H1 (cell line): ENCODE measurements at regions not wholly inside any gene's neighbourhood (a gene's known extent, or its start where the extent isn't known, plus 50 kb on each side); places are given as distances from the start of the nearest gene placed in this dataset.

ENCODE experiments used
- CTCF ChIA-PET: fragments of 300-600 bp; sonication (Branson Sonifier 250); formaldehyde crosslinking; loops from one replicate; lab custom pipeline; 2021; ENCODE audit not compliant: partially characterized antibody; lab: Charles Lee
- POLR2A ChIA-PET: fragments of 300-600 bp; sonication (Branson Sonifier 250); formaldehyde crosslinking; loops from one replicate; lab custom pipeline; 2021; ENCODE audit warnings: inconsistent platforms; ENCODE audit not compliant: partially characterized antibody; lab: Charles Lee
- DNase-seq, 2 experiments: peaks; one replicate each; pipeline versions ENCODE4 v3.0.0 to v3.0.0-alpha.2; 2010 to 2022; ENCODE audit warnings: low spot score in 2 of 2, low read depth in 1 of 2, mixed read lengths in 1 of 2
- FAIRE-seq: peaks from 2 replicates; lab custom pipeline; 2011; peaks lifted over from hg19 to GRCh38; lab: Jason Lieb, UNC
- H2AFZ ChIP-seq: 2 replicates; pipeline ENCODE4 v1.8.1; 2012; ENCODE audit warnings: low read length, inconsistent platforms
- H2AK5ac ChIP-seq: 2 replicates; pipeline ENCODE4 v1.6.1; 2013; ENCODE audit warnings: low read depth, low read length
- H2BK120ac ChIP-seq: replicated peaks from 2 replicates; pipeline ENCODE3; 2013; ENCODE audit warnings: low read depth, low read length, inconsistent platforms
- H2BK12ac ChIP-seq: 2 replicates; pipeline ENCODE4 v1.6.1; 2013; ENCODE audit warnings: low read depth, low read length
- H2BK15ac ChIP-seq: 2 replicates; pipeline ENCODE4 v1.6.1; 2013; ENCODE audit warnings: low read length
- H2BK20ac ChIP-seq: 2 replicates; pipeline ENCODE4 v1.6.1; 2013; ENCODE audit warnings: low read length
- H2BK5ac ChIP-seq: 2 replicates; pipeline ENCODE4 v1.6.1; 2013; ENCODE audit warnings: low read depth, low read length
- H3K14ac ChIP-seq: 2 replicates; pipeline ENCODE4 v1.6.1; 2013; ENCODE audit warnings: inconsistent platforms; ENCODE audit not compliant: insufficient read length
- H3K18ac ChIP-seq: 2 replicates; pipeline ENCODE4 v1.6.1; 2013; ENCODE audit warnings: low read length; ENCODE audit errors: extremely low read depth
- H3K23ac ChIP-seq: 2 replicates; pipeline ENCODE4 v1.6.1; 2013; ENCODE audit warnings: inconsistent platforms; ENCODE audit not compliant: insufficient read length
- H3K23me2 ChIP-seq: 2 replicates; pipeline ENCODE4 v1.6.1; 2013; ENCODE audit warnings: low read depth, low read length
- H3K27ac ChIP-seq: 2 replicates; pipeline ENCODE4 v1.6.1; 2011; ENCODE audit warnings: low read depth, low read length, inconsistent platforms
- H3K27me3 ChIP-seq, 4 experiments: replicated peaks in 1 of 4; 1 replicate in 1 of 4; 2 replicates in 3 of 4; pipeline versions ENCODE4 v1.6.1 to v1.8.1; 2011 to 2013; ENCODE audit warnings: low read length in 3 of 4, mild to moderate bottlenecking in 3 of 4, inconsistent platforms in 2 of 4, mixed read lengths in 2 of 4, moderate library complexity in 1 of 4; ENCODE audit not compliant: control insufficient read depth in 3 of 4, insufficient read depth in 3 of 4; ENCODE audit errors: extremely low read depth in 1 of 4
- H3K36me3 ChIP-seq, 4 experiments: 2 replicates each; pipeline versions ENCODE4 v1.6.1 to v1.8.1; 2011 to 2013; ENCODE audit warnings: mild to moderate bottlenecking in 4 of 4, low read length in 3 of 4, moderate library complexity in 2 of 4, control low read depth in 1 of 4, inconsistent platforms in 1 of 4; ENCODE audit not compliant: insufficient read depth in 4 of 4, control insufficient read depth in 2 of 4
- H3K4ac ChIP-seq: replicated peaks from 2 replicates; pipeline ENCODE3; 2013; ENCODE audit warnings: low read length, low read depth, mixed read lengths, inconsistent platforms; ENCODE audit not compliant: insufficient read length
- H3K4me1 ChIP-seq, 4 experiments: replicated peaks in 1 of 4; 1 replicate in 1 of 4; 2 replicates in 3 of 4; pipeline versions ENCODE4 v1.6.1 to v1.8.1; 2011 to 2013; ENCODE audit warnings: low read length in 3 of 4, inconsistent platforms in 2 of 4, mixed read lengths in 1 of 4; ENCODE audit not compliant: insufficient read depth in 4 of 4, control insufficient read depth in 3 of 4
- H3K4me2 ChIP-seq, 2 experiments: 2 replicates each; pipeline versions ENCODE4 v1.6.1 to v1.8.1; 2011 to 2013; ENCODE audit warnings: low read depth in 2 of 2, low read length in 2 of 2, control low read depth in 1 of 2, inconsistent platforms in 1 of 2, mild to moderate bottlenecking in 1 of 2; ENCODE audit not compliant: insufficient read depth in 1 of 2
- H3K4me3 ChIP-seq, 4 experiments: fragments of 200-600, 300-600 bp in 1 of 4; sonication (generic), shearing (Covaris generic), sonication (Bioruptor Twin) in 1 of 4; 2 replicates each; pipeline versions ENCODE4 v1.5.1 to v1.8.1; 2011 to 2016; ENCODE audit warnings: low read length in 4 of 4, low read depth in 3 of 4, control low read depth in 2 of 4, inconsistent platforms in 2 of 4, mild to moderate bottlenecking in 2 of 4, mixed read lengths in 1 of 4, moderate library complexity in 1 of 4; ENCODE audit not compliant: insufficient read depth in 2 of 4; ENCODE audit errors: extremely low read depth in 1 of 4
- H3K56ac ChIP-seq: replicated peaks from 2 replicates; pipeline ENCODE3; 2013; ENCODE audit warnings: low read depth, mild to moderate bottlenecking, mixed read lengths, low read length, inconsistent platforms; ENCODE audit not compliant: insufficient read length
- H3K79me1 ChIP-seq: 2 replicates; pipeline ENCODE4 v1.6.1; 2013; ENCODE audit warnings: low read depth, low read length, control low read depth
- H3K79me2 ChIP-seq, 2 experiments: 2 replicates each; pipeline versions ENCODE4 v1.6.1 to v1.8.1; 2012 to 2013; ENCODE audit warnings: low read length in 2 of 2, mild to moderate bottlenecking in 2 of 2, inconsistent platforms in 1 of 2; ENCODE audit not compliant: insufficient read depth in 2 of 2, control insufficient read depth in 1 of 2
- H3K9ac ChIP-seq, 4 experiments: replicated peaks in 1 of 4; 1 replicate in 1 of 4; 2 replicates in 3 of 4; pipeline versions ENCODE4 v1.6.1 to v1.8.1; 2011 to 2013; ENCODE audit warnings: low read depth in 3 of 4, low read length in 3 of 4, control low read depth in 2 of 4, mild to moderate bottlenecking in 2 of 4, moderate library complexity in 2 of 4, inconsistent platforms in 1 of 4; ENCODE audit errors: extremely low read depth in 1 of 4
- H3K9me3 ChIP-seq, 2 experiments: 2 replicates each; pipeline versions ENCODE4 v1.6.1 to v1.8.1; 2012 to 2013; ENCODE audit warnings: mild to moderate bottlenecking in 2 of 2, moderate library complexity in 2 of 2, control low read depth in 1 of 2, inconsistent platforms in 1 of 2, low read depth in 1 of 2, low read length in 1 of 2, mixed read lengths in 1 of 2; ENCODE audit not compliant: insufficient read depth in 2 of 2
- H4K20me1 ChIP-seq, 2 experiments: replicated peaks in 1 of 2; 2 replicates each; pipeline versions ENCODE3 to v1.8.1; 2011 to 2013; ENCODE audit warnings: inconsistent platforms in 2 of 2, low read length in 2 of 2, mild to moderate bottlenecking in 1 of 2; ENCODE audit not compliant: insufficient read depth in 2 of 2, control insufficient read depth in 1 of 2
- H4K5ac ChIP-seq: 2 replicates; pipeline ENCODE4 v1.6.1; 2013; ENCODE audit warnings: low read length, low read depth, mixed read lengths, inconsistent platforms; ENCODE audit not compliant: insufficient read length
- H4K8ac ChIP-seq: 2 replicates; pipeline ENCODE4 v1.8.0; 2013; ENCODE audit warnings: mild to moderate bottlenecking, moderate library complexity, low read length, inconsistent platforms; ENCODE audit not compliant: insufficient read depth; ENCODE audit errors: extremely low read depth
- H4K91ac ChIP-seq: replicated peaks from 2 replicates; pipeline ENCODE3; 2013; ENCODE audit warnings: low read length, mixed read lengths, inconsistent platforms; ENCODE audit not compliant: insufficient read length
- ASH2L ChIP-seq: fragments of 200-600, 300-600 bp; sonication (generic); IDR thresholded peaks from one replicate; pipeline ENCODE4 v1.7.1; 2017; ENCODE audit warnings: low read length
- CBX8 ChIP-seq: fragments of 300-800, 300-1000 bp; sonication (generic); IDR thresholded peaks from 2 replicates; pipeline ENCODE4 v1.7.1; 2016; ENCODE audit warnings: low read depth, low read length, borderline replicate concordance
- CEBPB ChIP-seq: IDR thresholded peaks from 2 replicates; pipeline ENCODE4 v1.6.1; 2012; ENCODE audit warnings: low read depth, low read length
- CREB1 ChIP-seq: IDR thresholded peaks from 2 replicates; pipeline ENCODE4 v1.6.1; 2012; ENCODE audit warnings: inconsistent platforms
- E2F6 ChIP-seq: IDR thresholded peaks from 2 replicates; pipeline ENCODE4 v1.6.1; 2012; ENCODE audit warnings: inconsistent platforms
- EP300 ChIP-seq, 2 experiments: IDR thresholded peaks; 1 replicate in 1 of 2; 2 replicates in 1 of 2; pipeline ENCODE4 v1.6.1; 2011 to 2012; ENCODE audit warnings: low read depth in 2 of 2, low read length in 2 of 2, mild to moderate bottlenecking in 2 of 2, borderline replicate concordance in 1 of 2, inconsistent platforms in 1 of 2, moderate library complexity in 1 of 2
- EZH2 ChIP-seq: fragments of 200-600 bp; sonication (generic); IDR thresholded peaks from 2 replicates; pipeline ENCODE4 v1.7.1; 2012; ENCODE audit warnings: low read depth, mild to moderate bottlenecking, moderate library complexity, low read length, inconsistent platforms; ENCODE audit not compliant: severe bottlenecking
- JUN ChIP-seq: IDR thresholded peaks from 2 replicates; pipeline ENCODE4 v1.6.1; 2011; ENCODE audit warnings: low read depth, mild to moderate bottlenecking, improper control_type of control experiment, low read length
- PHF8 ChIP-seq: fragments of 200-600 bp; sonication (generic); conservative IDR thresholded peaks from 2 replicates; pipeline ENCODE4 v1.7.1; 2012; ENCODE audit warnings: low read depth, mild to moderate bottlenecking, inconsistent platforms, low read length, moderate library complexity
- POLR2AphosphoS5 ChIP-seq: IDR thresholded peaks from 2 replicates; pipeline ENCODE4 v1.6.1; 2011; ENCODE audit warnings: low read depth, low read length
- RBBP5 ChIP-seq: IDR thresholded peaks from 2 replicates; pipeline ENCODE4 v1.7.1; 2012; ENCODE audit warnings: low read depth, mild to moderate bottlenecking, inconsistent platforms, low read length, moderate library complexity, borderline replicate concordance
- SIRT6 ChIP-seq: IDR thresholded peaks from one replicate; pipeline ENCODE4 v1.7.1; 2012; ENCODE audit warnings: low read length, inconsistent platforms
- SIX5 ChIP-seq: IDR thresholded peaks from 2 replicates; pipeline ENCODE4 v1.6.1; 2011; ENCODE audit warnings: mild to moderate bottlenecking, low read depth, low read length
- SUZ12 ChIP-seq: fragments of 200-600 bp; sonication (generic); IDR thresholded peaks from 2 replicates; pipeline ENCODE4 v1.6.1; 2012; ENCODE audit warnings: mild to moderate bottlenecking, inconsistent platforms, low read length, moderate library complexity, mixed read lengths

GRCh38 chr4:28845158-28845557, 1875.0 kb upstream of the PCDH7 start:
- CTCF ChIA-PET, result interaction anchor here (0.6 kb wide), 1 partner anchor 827 kb away, joined by 3 read pairs; no protein-coding TSS in a partner anchor
- TF ChIP-seq SIRT6 (no peak), SIX5 (no peak), ASH2L (no peak), CBX8 (no peak), E2F6 (no peak), CEBPB (no peak), EP300 (IDR thresholded peaks at IDR 0.05; ENCODE audit: borderline replicate concordance in 1 of 2, low read depth in 2 of 2, low read length in 2 of 2) (no peak), PHF8 (no peak), POLR2AphosphoS5 (no peak), JUN (no peak), SUZ12 (no peak), CREB1 (no peak), RBBP5 (no peak), EZH2 (no peak)
- no peaks in the 10 kb centered on the region for H3K79me2 ChIP-seq
- H2AFZ ChIP-seq, result no peak overlapping the region
- H3K27ac ChIP-seq, result no peak overlapping the region
- DNase-seq (no peak), FAIRE-seq (no peak)
- no peaks in the 10 kb centered on the region for H3K36me3 ChIP-seq
- no peaks in the 10 kb centered on the region for H4K20me1 ChIP-seq
- H2AK5ac ChIP-seq, result no peak overlapping the region
- no peak overlapping the region for H3K56ac ChIP-seq
- H4K8ac ChIP-seq, result no peak overlapping the region
- no peak overlapping the region for H4K91ac ChIP-seq
- no peak overlapping the region for H3K9ac ChIP-seq
- no peak overlapping the region for H4K5ac ChIP-seq
- no peak overlapping the region for H2BK5ac ChIP-seq
- POLR2A ChIA-PET, result no interaction called here
- H3K9me3 ChIP-seq, result no peaks in the 10 kb centered on the region
- no peak overlapping the region for H3K4me2 ChIP-seq
- H3K4me3 ChIP-seq, result no peak overlapping the region
- no peaks in the 10 kb centered on the region for H3K27me3 ChIP-seq
- H2BK15ac ChIP-seq, result no peak overlapping the region
- H3K18ac ChIP-seq, result no peak overlapping the region
- H3K23ac ChIP-seq, result no peak overlapping the region
- no peak overlapping the region for H3K14ac ChIP-seq
- no peak overlapping the region for H2BK20ac ChIP-seq
- no peaks in the 10 kb centered on the region for H3K4me1 ChIP-seq
- no peaks in the 10 kb centered on the region for H3K79me1 ChIP-seq
- no peak overlapping the region for H2BK120ac ChIP-seq
- no peak overlapping the region for H2BK12ac ChIP-seq
- no peak overlapping the region for H3K4ac ChIP-seq
- H3K23me2 ChIP-seq, result no peaks in the 10 kb centered on the region
